ENCODE measurements at regions not wholly inside any gene's neighbourhood (a gene's known extent, or its start where the extent isn't known, plus 50 kb on each side); places are given as distances from the start of the nearest gene placed in this dataset.

DNA sequence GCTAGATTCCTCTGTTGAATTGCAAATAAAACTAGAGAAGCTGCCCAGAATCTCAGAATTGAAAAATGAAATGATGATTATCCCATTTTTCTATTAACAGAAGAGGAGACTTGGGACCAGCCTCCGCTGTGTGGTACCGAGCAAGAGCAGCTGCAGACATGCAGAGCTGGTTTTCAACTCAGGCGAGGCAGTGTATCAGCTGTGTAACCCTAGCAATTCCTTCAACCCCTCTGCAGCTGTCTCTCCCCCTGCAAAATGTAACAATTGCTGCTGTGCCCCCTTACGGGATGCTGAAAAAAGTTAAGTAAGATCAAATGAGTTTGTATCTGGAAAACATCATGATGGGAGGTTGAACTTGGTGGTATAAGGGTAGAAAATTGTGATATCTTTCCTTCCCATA, 98.5 kb upstream of the C3orf80 start:
- Histone ChIP-seq H4K8ac (ENCODE audit: low read depth, low read length) (no peak overlapping the region), H2AFZ (ENCODE audit: low read length) (no peak overlapping the region), H3K36me3 (replicated peaks in 1 of 2; ENCODE audit: control insufficient read depth in 2 of 2, insufficient read depth in 2 of 2, low read length in 2 of 2) (no peaks in the 10 kb centered on the region), H3K9ac (ENCODE audit: low read depth, low read length, poor library complexity) (no peak overlapping the region), H3K14ac (ENCODE audit: low read length) (no peak overlapping the region), H3K23ac (ENCODE audit: low read depth, low read length, poor library complexity) (no peak overlapping the region), H4K91ac (ENCODE audit: low read depth, low read length, poor library complexity) (no peak overlapping the region), H3K4me1 (ENCODE audit: control insufficient read depth in 2 of 2, insufficient read depth in 1 of 2, low read depth in 1 of 2, low read length in 2 of 2) (no peaks in the 10 kb centered on the region), H2BK15ac (ENCODE audit: low read length) (no peak overlapping the region), H3K4ac (ENCODE audit: low read length) (no peak overlapping the region), H3K9me3 (replicated peaks in 1 of 2; ENCODE audit: control insufficient read depth in 2 of 2, insufficient read depth in 1 of 2, low read depth in 1 of 2, low read length in 2 of 2) (peaks cover 0 to 1% of the 10 kb centered on the region in 2 donors), H2AK5ac (ENCODE audit: low read depth, low read length) (no peak overlapping the region), H3K18ac (ENCODE audit: low read length) (no peak overlapping the region), H2BK120ac (ENCODE audit: low read depth, low read length) (no peak overlapping the region), H3K79me1 (ENCODE audit: low read depth, low read length) (no peaks in the 10 kb centered on the region), H3K4me3 (ENCODE audit: low read length in 2 of 2) (no peak overlapping the region), H2BK12ac (ENCODE audit: low read length) (no peak overlapping the region), H3K27me3 (ENCODE audit: control insufficient read depth in 3 of 3, insufficient read depth in 3 of 3, low read depth in 1 of 3, low read length in 3 of 3) (no peaks in the 10 kb centered on the region), H2BK5ac (ENCODE audit: low read length) (no peak overlapping the region), H3K4me2 (ENCODE audit: insufficient read depth, low read length, poor library complexity, severe bottlenecking) (no peak overlapping the region), H3K27ac (replicated peaks; ENCODE audit: low read length) (no peak overlapping the region)
- DNase-seq (ENCODE audit: low spot score) = no peak
- WGBS, 2 donors (ENCODE audit: extremely low coverage in 2 of 2, insufficient read length in 2 of 2, insufficient replicate concordance in 1 of 2) = no CpG with 5 or more reads among the region's 4 CpGs

DNA sequence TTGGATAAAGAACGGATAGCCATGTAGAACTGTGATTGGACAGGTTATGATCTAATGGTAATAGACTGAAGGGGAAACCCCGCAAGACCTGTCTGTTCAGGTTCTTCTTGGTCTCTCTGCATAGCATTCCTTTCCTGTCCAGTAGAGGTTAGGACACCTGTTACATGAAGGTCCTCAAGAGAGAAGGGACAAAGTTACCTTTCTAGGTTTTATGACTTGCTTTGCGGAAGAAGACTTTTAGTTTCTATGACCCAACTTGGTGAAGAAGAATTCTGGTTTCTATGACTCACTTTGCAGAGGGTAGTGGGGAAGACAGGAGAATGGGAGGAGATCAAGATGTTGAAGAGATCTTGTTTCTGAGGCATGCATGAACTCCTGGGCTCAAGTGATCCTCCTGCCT, 97.9 kb upstream of the C3orf80 start:
- WGBS, 2 donors (ENCODE audit: extremely low coverage in 2 of 2, insufficient read length in 2 of 2, insufficient replicate concordance in 1 of 2) = no CpG with 5 or more reads among the region's 3 CpGs
- Histone ChIP-seq H3K36me3 (replicated peaks in 1 of 2; ENCODE audit: control insufficient read depth in 2 of 2, insufficient read depth in 2 of 2, low read length in 2 of 2) (no peaks in the 10 kb centered on the region), H2BK15ac (ENCODE audit: low read length) (no peak overlapping the region), H2AFZ (ENCODE audit: low read length) (no peak overlapping the region), H3K4me2 (ENCODE audit: insufficient read depth, low read length, poor library complexity, severe bottlenecking) (no peak overlapping the region), H4K8ac (ENCODE audit: low read depth, low read length) (no peak overlapping the region), H2AK5ac (ENCODE audit: low read depth, low read length) (no peak overlapping the region), H3K4me3 (ENCODE audit: low read length in 2 of 2) (no peak overlapping the region), H4K91ac (ENCODE audit: low read depth, low read length, poor library complexity) (no peak overlapping the region), H3K23ac (ENCODE audit: low read depth, low read length, poor library complexity) (no peak overlapping the region), H3K9ac (ENCODE audit: low read depth, low read length, poor library complexity) (no peak overlapping the region), H2BK5ac (ENCODE audit: low read length) (no peak overlapping the region), H2BK120ac (ENCODE audit: low read depth, low read length) (no peak overlapping the region), H3K4me1 (ENCODE audit: control insufficient read depth in 2 of 2, insufficient read depth in 1 of 2, low read depth in 1 of 2, low read length in 2 of 2) (no peaks in the 10 kb centered on the region), H3K4ac (ENCODE audit: low read length) (no peak overlapping the region), H3K14ac (ENCODE audit: low read length) (no peak overlapping the region), H2BK12ac (ENCODE audit: low read length) (no peak overlapping the region), H3K79me1 (ENCODE audit: low read depth, low read length) (no peaks in the 10 kb centered on the region), H3K27ac (replicated peaks; ENCODE audit: low read length) (no peak overlapping the region), H3K27me3 (ENCODE audit: control insufficient read depth in 3 of 3, insufficient read depth in 3 of 3, low read depth in 1 of 3, low read length in 3 of 3) (no peaks in the 10 kb centered on the region), H3K9me3 (replicated peaks in 1 of 2; ENCODE audit: control insufficient read depth in 2 of 2, insufficient read depth in 1 of 2, low read depth in 1 of 2, low read length in 2 of 2) (peaks cover 0 to 1% of the 10 kb centered on the region in 2 donors), H3K18ac (ENCODE audit: low read length) (no peak overlapping the region)
- no peak for DNase-seq (ENCODE audit: low spot score)

DNA sequence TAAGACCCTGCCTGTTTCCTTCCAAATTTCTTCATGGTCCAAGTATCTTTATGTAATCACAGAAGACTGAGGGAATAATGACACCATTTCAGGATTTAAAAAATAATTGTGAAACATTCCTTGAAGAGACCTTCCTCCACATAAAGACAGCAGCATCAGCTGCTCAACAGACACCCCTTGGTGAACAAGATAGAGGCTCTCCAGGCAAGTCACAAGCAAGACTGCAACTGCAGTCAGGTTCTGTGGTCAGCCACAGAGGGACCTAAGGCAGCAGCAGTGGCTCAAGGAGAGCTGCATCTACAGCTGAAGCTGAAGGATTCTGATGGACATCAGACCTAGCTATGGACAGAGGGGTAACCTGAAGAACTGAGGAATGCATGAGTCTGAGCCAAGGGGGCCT, 97.2 kb upstream of the C3orf80 start:
- Histone ChIP-seq H3K4ac (ENCODE audit: low read length) (no peak overlapping the region), H3K27ac (replicated peaks; ENCODE audit: low read length) (no peak overlapping the region), H3K36me3 (replicated peaks in 1 of 2; ENCODE audit: control insufficient read depth in 2 of 2, insufficient read depth in 2 of 2, low read length in 2 of 2) (no peaks in the 10 kb centered on the region), H4K8ac (ENCODE audit: low read depth, low read length) (no peak overlapping the region), H2AFZ (ENCODE audit: low read length) (no peak overlapping the region), H2BK12ac (ENCODE audit: low read length) (no peak overlapping the region), H3K4me2 (ENCODE audit: insufficient read depth, low read length, poor library complexity, severe bottlenecking) (no peak overlapping the region), H3K4me1 (ENCODE audit: control insufficient read depth in 2 of 2, insufficient read depth in 1 of 2, low read depth in 1 of 2, low read length in 2 of 2) (no peaks in the 10 kb centered on the region), H3K18ac (ENCODE audit: low read length) (peak overlapping the region; percentile 38), H2BK120ac (ENCODE audit: low read depth, low read length) (no peak overlapping the region), H3K23ac (ENCODE audit: low read depth, low read length, poor library complexity) (no peak overlapping the region), H2BK5ac (ENCODE audit: low read length) (no peak overlapping the region), H3K4me3 (ENCODE audit: low read length in 2 of 2) (no peak overlapping the region), H3K79me1 (ENCODE audit: low read depth, low read length) (no peaks in the 10 kb centered on the region), H2AK5ac (ENCODE audit: low read depth, low read length) (no peak overlapping the region), H4K91ac (ENCODE audit: low read depth, low read length, poor library complexity) (no peak overlapping the region), H3K9ac (ENCODE audit: low read depth, low read length, poor library complexity) (no peak overlapping the region), H3K27me3 (ENCODE audit: control insufficient read depth in 3 of 3, insufficient read depth in 3 of 3, low read depth in 1 of 3, low read length in 3 of 3) (no peaks in the 10 kb centered on the region), H3K14ac (ENCODE audit: low read length) (no peak overlapping the region), H3K9me3 (replicated peaks in 1 of 2; ENCODE audit: control insufficient read depth in 2 of 2, insufficient read depth in 1 of 2, low read depth in 1 of 2, low read length in 2 of 2) (peaks cover 0 to 1% of the 10 kb centered on the region in 2 donors), H2BK15ac (ENCODE audit: low read length) (no peak overlapping the region)
- DNase-seq (ENCODE audit: low spot score) = no peak

DNA sequence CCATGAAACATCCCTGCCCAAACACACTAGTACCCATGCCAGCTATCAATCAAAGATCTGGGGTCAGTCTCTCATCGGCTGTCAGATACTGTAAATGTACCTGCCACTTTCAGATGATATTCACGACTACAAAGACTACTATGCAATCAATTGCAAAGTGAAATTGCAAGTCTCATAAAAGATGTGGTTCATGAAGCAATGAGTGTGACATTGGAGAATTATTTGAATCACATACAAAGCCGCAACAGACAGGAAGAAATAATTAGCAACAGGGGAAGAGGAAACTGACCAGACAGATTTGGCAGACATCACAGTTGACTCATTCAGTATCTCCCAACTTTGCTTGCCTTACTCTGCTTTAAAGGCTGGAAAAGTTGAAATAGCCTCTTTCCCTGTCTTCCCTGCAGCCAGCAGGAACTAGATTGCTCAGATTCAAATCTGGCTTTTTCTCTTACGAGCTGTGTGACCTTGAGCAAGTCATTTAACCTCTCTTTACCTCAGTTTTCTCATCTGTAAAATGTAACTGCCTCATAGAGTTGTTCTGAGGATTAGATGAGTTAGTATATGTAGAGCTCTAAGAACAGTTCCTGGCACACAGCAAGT, 95.7 kb upstream of the C3orf80 start:
- DNase-seq (ENCODE audit: low spot score) = no peak
- no peak overlapping the region for H3K18ac ChIP-seq (ENCODE audit: low read length)
- H3K9me3 ChIP-seq (replicated peaks in 1 of 2; ENCODE audit: control insufficient read depth in 2 of 2, insufficient read depth in 1 of 2, low read depth in 1 of 2, low read length in 2 of 2) = peaks cover 0 to 1% of the 10 kb centered on the region in 2 donors

More for the DNA sequence above, 95.7 kb upstream of the C3orf80 start:
- H3K4me1 ChIP-seq (ENCODE audit: control insufficient read depth in 2 of 2, insufficient read depth in 1 of 2, low read depth in 1 of 2, low read length in 2 of 2) = no peaks in the 10 kb centered on the region
- no peak overlapping the region for H2AFZ ChIP-seq (ENCODE audit: low read length)
- no peak overlapping the region for H2BK5ac ChIP-seq (ENCODE audit: low read length)
- no peaks in the 10 kb centered on the region for H3K36me3 ChIP-seq (replicated peaks in 1 of 2; ENCODE audit: control insufficient read depth in 2 of 2, insufficient read depth in 2 of 2, low read length in 2 of 2)
- H3K4me3 ChIP-seq (ENCODE audit: low read length in 2 of 2) = no peak overlapping the region
- no peak overlapping the region for H3K9ac ChIP-seq (ENCODE audit: low read depth, low read length, poor library complexity)
- no peak overlapping the region for H2BK120ac ChIP-seq (ENCODE audit: low read depth, low read length)
- no peak overlapping the region for H3K14ac ChIP-seq (ENCODE audit: low read length)
- H2AK5ac ChIP-seq (ENCODE audit: low read depth, low read length) = no peak overlapping the region
- no peak overlapping the region for H2BK15ac ChIP-seq (ENCODE audit: low read length)
- WGBS, 2 donors (ENCODE audit: extremely low coverage in 2 of 2, insufficient read length in 2 of 2, insufficient replicate concordance in 1 of 2) = no CpG with 5 or more reads among the region's 4 CpGs
- no peak overlapping the region for H2BK12ac ChIP-seq (ENCODE audit: low read length)
- no peak overlapping the region for H4K91ac ChIP-seq (ENCODE audit: low read depth, low read length, poor library complexity)
- no peak overlapping the region for H3K4me2 ChIP-seq (ENCODE audit: insufficient read depth, low read length, poor library complexity, severe bottlenecking)
- H3K27ac ChIP-seq (replicated peaks; ENCODE audit: low read length) = no peak overlapping the region
- H4K8ac ChIP-seq (ENCODE audit: low read depth, low read length) = no peak overlapping the region
- no peaks in the 10 kb centered on the region for H3K79me1 ChIP-seq (ENCODE audit: low read depth, low read length)
- H3K27me3 ChIP-seq (ENCODE audit: control insufficient read depth in 3 of 3, insufficient read depth in 3 of 3, low read depth in 1 of 3, low read length in 3 of 3) = no peaks in the 10 kb centered on the region
- no peak overlapping the region for H3K4ac ChIP-seq (ENCODE audit: low read length)
- H3K23ac ChIP-seq (ENCODE audit: low read depth, low read length, poor library complexity) = no peak overlapping the region

All from neuronal stem cell (in vitro differentiated cells).